VCaP (cell line): ENCODE measurements at regions not wholly inside any gene's neighbourhood (a gene's known extent, or its start where the extent isn't known, plus 50 kb on each side); places are given as distances from the start of the nearest gene placed in this dataset.

ENCODE experiments used
- H3K27ac ChIP-seq: fragments of 450-650 bp; 2 replicates; pipeline ENCODE4 v1.5.1; 2017
- CTCF ChIP-seq: fragments of 450-650 bp; conservative IDR thresholded peaks from 2 replicates; pipeline ENCODE4 v1.5.1; 2017; ENCODE audit warnings: mild to moderate bottlenecking, moderate library complexity

GRCh38 chr20:57951549-57951948 is 241.7 kb upstream of the PMEPA1 start:
- no peak overlapping the region for H3K27ac ChIP-seq
- TF ChIP-seq CTCF = no peak

- TF ChIP-seq CTCF = no peak
- H3K27ac ChIP-seq = no peak overlapping the region
These were observed 241.1 kb upstream of the PMEPA1 start for GRCh38 chr20:57950764-57951485.

GRCh38 chr20:57948180-57948955 is 238.6 kb upstream of the PMEPA1 start:
- no peak overlapping the region for H3K27ac ChIP-seq
- TF ChIP-seq CTCF = no peak

GRCh38 chr20:57947421-57948179 is 237.8 kb upstream of the PMEPA1 start:
- no peak for TF ChIP-seq CTCF
- no peak overlapping the region for H3K27ac ChIP-seq

- H3K27ac ChIP-seq = no peak overlapping the region
- TF ChIP-seq CTCF = no peak
These were observed 236.9 kb upstream of the PMEPA1 start for GRCh38 chr20:57946559-57947315.

- TF ChIP-seq CTCF = no peak
- no peak overlapping the region for H3K27ac ChIP-seq
These were observed 235.2 kb upstream of the PMEPA1 start for GRCh38 chr20:57944988-57945387.
